Natural killer cell (primary cell): ENCODE measurements at regions not wholly inside any gene's neighbourhood (a gene's known extent, or its start where the extent isn't known, plus 50 kb on each side); places are given as distances from the start of the nearest gene placed in this dataset.

ENCODE experiments used
- ATAC-seq, 3 donors: fragments of 150-1000 bp in 2 of 3; fragments of 200-7000 bp in 1 of 3; cut with Tn5 transposase; 1 replicate in 1 of 3; 2 replicates in 2 of 3; pipeline ENCODE4 v1.10.0; 2021; ENCODE audit warnings: mild to moderate bottlenecking in 2 of 3, moderate library complexity in 2 of 3
- DNase-seq, 2 donors: peaks; one replicate each; pipeline versions ENCODE4 v3.0.0 to v3.0.0-alpha.2; 2013 to 2021; ENCODE audit warnings: mixed read lengths in 1 of 2
- H3K27ac ChIP-seq: one replicate; pipeline ENCODE4 v1.5.1; 2013; ENCODE audit warnings: mild to moderate bottlenecking, low read length
- H3K27me3 ChIP-seq: one replicate; pipeline ENCODE4 v1.6.1; 2013; ENCODE audit warnings: low read length; ENCODE audit not compliant: control insufficient read depth, insufficient read depth
- H3K36me3 ChIP-seq: one replicate; pipeline ENCODE4 v1.6.1; 2013; ENCODE audit warnings: low read length; ENCODE audit not compliant: control insufficient read depth, insufficient read depth
- H3K4me1 ChIP-seq: one replicate; pipeline ENCODE4 v1.6.1; 2013; ENCODE audit warnings: low read length; ENCODE audit not compliant: control insufficient read depth, insufficient read depth
- H3K4me3 ChIP-seq: one replicate; pipeline ENCODE4 v1.5.1; 2013; ENCODE audit warnings: low read length
- H3K9me3 ChIP-seq: one replicate; pipeline ENCODE4 v1.6.1; 2013; ENCODE audit warnings: low read length; ENCODE audit not compliant: control insufficient read depth, insufficient read depth
- H3K27ac Mint-ChIP-seq, 2 donors: one replicate each; pipeline ENCODE4 v1.8.0; 2022; ENCODE audit warnings: mild to moderate bottlenecking in 2 of 2, mixed read lengths in 2 of 2, moderate library complexity in 1 of 2
- H3K27me3 Mint-ChIP-seq, 2 donors: one replicate each; pipeline ENCODE4 v1.8.0; 2022; ENCODE audit warnings: low read depth in 2 of 2, mixed read lengths in 2 of 2
- H3K36me3 Mint-ChIP-seq: one replicate; pipeline ENCODE4 v1.8.0; 2022; ENCODE audit warnings: mixed read lengths
- H3K4me1 Mint-ChIP-seq, 2 donors: one replicate each; pipeline ENCODE4 v1.8.0; 2022; ENCODE audit warnings: mixed read lengths in 2 of 2
- H3K4me3 Mint-ChIP-seq: one replicate; pipeline ENCODE4 v1.8.0; 2022; ENCODE audit warnings: mild to moderate bottlenecking, moderate library complexity, mixed read lengths
- H3K9me3 Mint-ChIP-seq, 2 donors: one replicate each; pipeline ENCODE4 v1.8.0; 2022; ENCODE audit warnings: mixed read lengths in 2 of 2
- WGBS: methylation state at CpG from one replicate; pipeline ENCODE4 v1.1.7; 2013; ENCODE audit warnings: missing lambda C conversion rate; ENCODE audit not compliant: insufficient coverage; 5-methylcytosine and 5-hydroxymethylcytosine counted together
- intact Hi-C: fragments of 100-400 bp; cut with micrococcal nuclease; formaldehyde crosslinking; loops from one replicate; pipeline ENCODE4 v1.14.2; 2022
- TF ChIP-seq, protein P1 (sequence below): fragments of 200-600 bp; IDR thresholded peaks from one replicate; pipeline ENCODE4 v1.8.0; 2022; ENCODE audit warnings: antibody characterized with exemption

DNA sequence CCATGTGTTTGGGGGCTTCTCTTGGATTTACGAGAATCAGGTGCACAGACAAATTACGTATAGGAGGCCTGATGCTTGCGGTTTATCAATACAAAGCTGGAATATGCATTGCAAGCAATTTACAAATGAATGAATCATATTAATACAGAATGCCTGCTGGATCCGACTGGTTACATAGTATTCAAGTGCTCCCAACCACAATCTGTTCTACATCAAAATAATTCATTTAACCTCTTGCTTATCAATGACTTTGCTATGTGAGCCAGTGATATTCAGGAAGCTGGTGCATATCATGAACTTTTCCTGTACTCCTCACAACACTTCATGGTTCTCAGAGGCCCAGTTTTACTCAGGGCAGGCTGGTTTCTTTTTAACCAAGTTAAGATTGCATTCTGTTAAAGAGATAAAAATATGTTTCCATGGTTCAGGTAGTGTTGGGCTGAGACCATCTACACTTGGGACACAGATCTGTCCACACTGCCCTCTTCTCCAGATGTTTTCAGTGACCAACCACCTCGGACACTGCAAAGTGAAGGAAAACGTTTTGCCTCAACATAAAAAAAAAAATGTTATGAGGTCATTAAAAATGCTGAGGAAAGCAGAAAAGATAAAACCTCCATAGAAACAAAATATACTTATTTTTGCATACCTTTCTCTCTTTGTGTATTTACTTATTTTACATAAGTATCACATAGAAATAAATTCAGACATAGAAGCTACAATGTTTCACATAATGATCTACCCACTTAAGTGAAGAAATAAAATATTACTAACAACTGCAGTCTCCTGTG, 200.1 kb upstream of the VCX3A start:
- Histone ChIP-seq H3K36me3 (no peaks in the 10 kb centered on the region), H3K4me1 (no peaks in the 10 kb centered on the region), H3K27ac (no peak overlapping the region), H3K9me3 (no peaks in the 10 kb centered on the region), H3K27me3 (no peaks in the 10 kb centered on the region), H3K4me3 (no peak overlapping the region)
- Mint-ChIP-seq H3K4me1 (no peaks in the 10 kb centered on the region), H3K9me3 (peaks cover 8 to 13% of the 10 kb centered on the region in 2 donors), H3K27ac (no peak overlapping the region), H3K36me3 (no peaks in the 10 kb centered on the region), H3K4me3 (no peak overlapping the region), H3K27me3 (no peaks in the 10 kb centered on the region)
- no peak for ATAC-seq
- intact Hi-C loops: no loop called here
- TF ChIP-seq, protein P1, sequence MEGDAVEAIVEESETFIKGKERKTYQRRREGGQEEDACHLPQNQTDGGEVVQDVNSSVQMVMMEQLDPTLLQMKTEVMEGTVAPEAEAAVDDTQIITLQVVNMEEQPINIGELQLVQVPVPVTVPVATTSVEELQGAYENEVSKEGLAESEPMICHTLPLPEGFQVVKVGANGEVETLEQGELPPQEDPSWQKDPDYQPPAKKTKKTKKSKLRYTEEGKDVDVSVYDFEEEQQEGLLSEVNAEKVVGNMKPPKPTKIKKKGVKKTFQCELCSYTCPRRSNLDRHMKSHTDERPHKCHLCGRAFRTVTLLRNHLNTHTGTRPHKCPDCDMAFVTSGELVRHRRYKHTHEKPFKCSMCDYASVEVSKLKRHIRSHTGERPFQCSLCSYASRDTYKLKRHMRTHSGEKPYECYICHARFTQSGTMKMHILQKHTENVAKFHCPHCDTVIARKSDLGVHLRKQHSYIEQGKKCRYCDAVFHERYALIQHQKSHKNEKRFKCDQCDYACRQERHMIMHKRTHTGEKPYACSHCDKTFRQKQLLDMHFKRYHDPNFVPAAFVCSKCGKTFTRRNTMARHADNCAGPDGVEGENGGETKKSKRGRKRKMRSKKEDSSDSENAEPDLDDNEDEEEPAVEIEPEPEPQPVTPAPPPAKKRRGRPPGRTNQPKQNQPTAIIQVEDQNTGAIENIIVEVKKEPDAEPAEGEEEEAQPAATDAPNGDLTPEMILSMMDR: no peak
- 90% methylated on average over 4 of the region's 6 CpGs for whole genome bisulfite sequencing
- no peak for DNase-seq

DNA sequence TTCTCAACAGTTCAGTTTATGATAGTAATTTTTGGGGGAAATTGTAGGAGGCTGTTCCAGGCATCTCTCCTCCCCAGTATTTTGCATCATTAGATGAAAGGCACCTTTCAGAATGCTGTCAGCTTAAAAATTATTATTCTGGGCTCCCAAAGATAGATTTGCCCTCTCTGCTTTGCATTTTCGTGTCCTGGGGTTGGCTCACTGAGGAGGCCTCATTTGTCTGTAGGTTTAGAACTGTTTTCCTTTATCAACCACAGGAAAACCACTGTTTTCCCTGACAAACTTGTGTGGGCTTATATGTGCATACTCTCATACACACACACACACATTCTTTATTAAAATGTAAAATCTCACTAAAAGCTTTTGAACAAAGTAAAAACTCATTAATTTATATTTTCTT, 197.2 kb upstream of the VCX3A start:
- no peak overlapping the region for H3K4me3 Mint-ChIP-seq
- no peaks in the 10 kb centered on the region for H3K36me3 ChIP-seq
- no peaks in the 10 kb centered on the region for H3K36me3 Mint-ChIP-seq
- H3K27ac Mint-ChIP-seq: no peak overlapping the region
- DNase-seq (no peak), ATAC-seq (no peak)
- H3K9me3 ChIP-seq: no peaks in the 10 kb centered on the region
- intact Hi-C loops: no loop called here
- peaks cover 11 to 13% of the 10 kb centered on the region in 2 donors for H3K9me3 Mint-ChIP-seq
- TF ChIP-seq, protein P1: no peak
- H3K27me3 Mint-ChIP-seq: no peaks in the 10 kb centered on the region
- no peaks in the 10 kb centered on the region for H3K4me1 ChIP-seq
- no peak overlapping the region for H3K4me3 ChIP-seq
- H3K4me1 Mint-ChIP-seq: no peaks in the 10 kb centered on the region
- WGBS: no CpG with 5 or more reads among the region's 1 CpG
- no peak overlapping the region for H3K27ac ChIP-seq
- no peaks in the 10 kb centered on the region for H3K27me3 ChIP-seq

DNA sequence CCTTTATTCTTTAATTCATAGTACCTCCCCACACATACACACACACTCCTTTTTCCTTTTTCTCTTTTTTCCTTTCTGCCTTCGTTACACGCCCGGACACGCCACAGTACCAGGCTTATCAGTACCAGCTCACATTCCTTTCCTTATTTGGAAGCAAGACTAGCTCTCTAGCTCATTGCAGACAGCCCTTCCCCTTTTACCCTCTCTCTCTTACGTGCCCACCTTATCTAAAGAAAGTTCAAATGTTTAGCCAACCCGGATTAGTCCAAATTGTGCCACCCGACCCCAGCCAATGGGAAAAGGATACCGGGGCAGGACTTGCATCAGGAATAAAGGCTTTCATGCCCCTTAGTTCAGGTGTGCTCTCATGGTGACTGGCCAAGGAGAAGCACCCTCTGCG, 194.7 kb upstream of the VCX3A start:
- no peaks in the 10 kb centered on the region for H3K36me3 ChIP-seq

More for the DNA sequence above, 194.7 kb upstream of the VCX3A start:
- TF ChIP-seq, protein P1: no peak
- H3K4me3 ChIP-seq: no peak overlapping the region
- WGBS: 46% methylated on average over 8 of the region's 9 CpGs
- Mint-ChIP-seq H3K36me3 (no peaks in the 10 kb centered on the region), H3K9me3 (peaks cover 7% of the 10 kb centered on the region in 2 donors), H3K4me1 (no peaks in the 10 kb centered on the region), H3K27ac (no peak overlapping the region), H3K27me3 (no peaks in the 10 kb centered on the region), H3K4me3 (no peak overlapping the region)
- no peak overlapping the region for H3K27ac ChIP-seq
- intact Hi-C loops: no loop called here
- ATAC-seq: no peak
- H3K27me3 ChIP-seq: no peaks in the 10 kb centered on the region
- H3K4me1 ChIP-seq: no peaks in the 10 kb centered on the region
- no peaks in the 10 kb centered on the region for H3K9me3 ChIP-seq
- DNase-seq: no peak
